Endothelial cell of umbilical vein (primary cell): ENCODE measurements at regions not wholly inside any gene's neighbourhood (a gene's known extent, or its start where the extent isn't known, plus 50 kb on each side); places are given as distances from the start of the nearest gene placed in this dataset.

Experiments used
- BruUV-seq: library from RNA; stranded (reverse); fragments of 400-500 nt; replicated peaks from 2 replicates; lab custom pipeline; 2021; lab: Mats Ljungman, UMichigan
- CTCF ChIA-PET: fragments of 300-600, 350-600 bp; sonication (Branson Sonifier 250); formaldehyde crosslinking; loops from one replicate; lab custom pipeline; 2021; ENCODE audit warnings: antibody characterized with exemption, inconsistent platforms; lab: Charles Lee
- POLR2A ChIA-PET: fragments of 300-600, 350-600 bp; sonication (Branson Sonifier 250); formaldehyde crosslinking; loops from one replicate; lab custom pipeline; 2021; ENCODE audit warnings: antibody characterized with exemption, inconsistent platforms; lab: Charles Lee
- DNase-seq: peaks from one replicate; pipeline ENCODE4 v3.0.0-alpha.2; 2011; ENCODE audit warnings: low read depth, low spot score
- FAIRE-seq: peaks from 2 replicates; lab custom pipeline; 2011; peaks lifted over from hg19 to GRCh38; lab: Jason Lieb, UNC
- H2AFZ ChIP-seq: 2 replicates; pipeline ENCODE4 v1.6.0; 2012; ENCODE audit warnings: low read depth, low read length, control low read depth, inconsistent platforms
- H3K27ac ChIP-seq: 2 replicates; pipeline ENCODE4 v1.5.1; 2011; ENCODE audit warnings: low read depth, mild to moderate bottlenecking, control low read depth, low read length, moderate library complexity; ENCODE audit not compliant: insufficient read depth
- H3K27me3 ChIP-seq, 2 experiments: 2 replicates each; pipeline versions ENCODE4 v1.6.0 to v1.6.1; 2011; ENCODE audit warnings: low read length in 2 of 2, mixed read lengths in 1 of 2; ENCODE audit not compliant: control insufficient read depth in 2 of 2, insufficient read depth in 2 of 2
- H3K36me3 ChIP-seq, 2 experiments: 2 replicates in 1 of 2; 3 replicates in 1 of 2; pipeline ENCODE4 v1.5.1; 2011; ENCODE audit warnings: low read length in 2 of 2, mild to moderate bottlenecking in 1 of 2, moderate library complexity in 1 of 2; ENCODE audit not compliant: control insufficient read depth in 2 of 2, insufficient read depth in 2 of 2; ENCODE audit errors: extremely low read depth in 1 of 2
- H3K4me1 ChIP-seq: 3 replicates; pipeline ENCODE4 v1.5.1; 2011; ENCODE audit warnings: mild to moderate bottlenecking, low read length; ENCODE audit not compliant: control insufficient read depth, insufficient read depth; ENCODE audit errors: extremely low read depth
- H3K4me2 ChIP-seq: 2 replicates; pipeline ENCODE4 v1.6.1; 2011; ENCODE audit warnings: low read length, control low read depth, mixed read lengths; ENCODE audit not compliant: insufficient read depth
- H3K4me3 ChIP-seq, 3 experiments: fragments of 200-600 bp in 1 of 3; sonication (generic), shearing (Covaris generic) in 1 of 3; replicated peaks in 1 of 3; 2 replicates each; pipeline ENCODE4 v1.5.1; 2011 to 2016; ENCODE audit warnings: control low read depth in 3 of 3, low read length in 3 of 3, mild to moderate bottlenecking in 2 of 3, inconsistent platforms in 1 of 3, low read depth in 1 of 3, moderate library complexity in 1 of 3; ENCODE audit not compliant: insufficient read depth in 1 of 3
- H3K79me2 ChIP-seq: 2 replicates; pipeline ENCODE4 v1.6.0; 2012; ENCODE audit warnings: low read length, inconsistent platforms; ENCODE audit not compliant: control insufficient read depth, insufficient read depth
- H3K9ac ChIP-seq: replicated peaks from 2 replicates; pipeline ENCODE3; 2011; ENCODE audit warnings: low read length, control low read depth; ENCODE audit not compliant: insufficient read depth; ENCODE audit errors: extremely low read depth
- H3K9me1 ChIP-seq: replicated peaks from 3 replicates; pipeline ENCODE4 v1.6.0; 2011; ENCODE audit warnings: mild to moderate bottlenecking, low read length; ENCODE audit not compliant: control insufficient read depth, insufficient read depth; ENCODE audit errors: extremely low read depth
- H3K9me3 ChIP-seq: replicated peaks from 2 replicates; pipeline ENCODE4 v1.5.1; 2012; ENCODE audit warnings: low read length, inconsistent platforms; ENCODE audit not compliant: control insufficient read depth, insufficient read depth
- H4K20me1 ChIP-seq: replicated peaks from 2 replicates; pipeline ENCODE3; 2011; ENCODE audit warnings: mild to moderate bottlenecking, low read length; ENCODE audit not compliant: control insufficient read depth, insufficient read depth; ENCODE audit errors: extremely low read depth
- EZH2 ChIP-seq: IDR thresholded peaks from 2 replicates; pipeline ENCODE4 v1.6.1; 2012; ENCODE audit warnings: borderline replicate concordance, low read depth, mild to moderate bottlenecking, moderate library complexity, low read length, inconsistent platforms; ENCODE audit not compliant: severe bottlenecking
- FOS ChIP-seq: IDR thresholded peaks from 2 replicates; pipeline ENCODE4 v1.6.1; 2011; ENCODE audit warnings: mild to moderate bottlenecking, low read length, moderate library complexity, borderline replicate concordance; ENCODE audit not compliant: insufficient read depth
- GATA2 ChIP-seq: IDR thresholded peaks from 2 replicates; pipeline ENCODE4 v1.7.0; 2011; ENCODE audit warnings: low read depth, mild to moderate bottlenecking, moderate library complexity, mixed read lengths, low read length; ENCODE audit not compliant: insufficient read length, insufficient read depth
- MYC ChIP-seq: IDR thresholded peaks from one replicate; pipeline ENCODE4 v1.6.1; 2011; ENCODE audit warnings: mild to moderate bottlenecking, low read depth, low read length
- POLR2A ChIP-seq: IDR thresholded peaks from 2 replicates; pipeline ENCODE4 v1.6.1; 2012; ENCODE audit warnings: low read depth, mild to moderate bottlenecking, control low read depth, low read length
- dilution Hi-C: fragments of 300-500 bp; cut with MboI; formaldehyde crosslinking; loops from one replicate; pipeline ENCODE4 v1.15.0; 2019; ENCODE audit warnings: low sequenced_read_pairs; ENCODE audit not compliant: extremely low pct_ligation_motif_present
- intact Hi-C: fragments of 100-400 bp; cut with micrococcal nuclease; formaldehyde crosslinking; loops from one replicate; pipeline ENCODE4 v1.10.0; 2022
- TF ChIP-seq, protein P1 (sequence below), 2 donors: IDR thresholded peaks; 1 replicate in 1 of 2; 2 replicates in 1 of 2; pipeline ENCODE4 v1.5.1; 2011; ENCODE audit warnings: low read length in 2 of 2, mild to moderate bottlenecking in 2 of 2, moderate library complexity in 2 of 2, control low read depth in 1 of 2, inconsistent platforms in 1 of 2, low read depth in 1 of 2; ENCODE audit not compliant: insufficient read depth in 1 of 2; ENCODE audit errors: extremely low read depth in 1 of 2
- TF ChIP-seq, protein P2 (sequence below): IDR thresholded peaks from 2 replicates; pipeline ENCODE4 v1.6.1; 2011; ENCODE audit not compliant: insufficient read depth, insufficient read length

DNA sequence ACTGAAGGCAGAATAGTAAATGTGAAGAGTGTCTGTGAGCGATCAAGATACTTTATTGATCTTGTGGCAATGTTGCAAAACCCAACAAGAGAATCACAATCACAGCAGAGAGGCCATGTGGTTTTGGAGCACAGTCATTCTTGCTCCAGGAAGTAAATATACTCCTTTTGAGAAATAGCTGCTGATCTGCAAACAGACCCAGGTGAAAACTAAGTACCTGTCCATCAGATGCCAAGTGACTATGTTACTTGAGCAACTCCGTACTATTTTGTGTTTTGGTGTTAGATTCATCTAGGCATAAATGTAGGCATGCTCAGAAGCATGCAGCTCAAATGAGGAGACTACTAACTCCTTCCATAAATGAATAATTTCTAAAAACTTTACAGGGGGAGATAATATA is 627.9 kb downstream of the ZBBX start:
- H3K36me3 ChIP-seq: no peaks in the 10 kb centered on the region
- H2AFZ ChIP-seq: no peak overlapping the region
- no peaks in the 10 kb centered on the region for H4K20me1 ChIP-seq
- peaks cover 4% of the 10 kb centered on the region for H3K9me3 ChIP-seq
- CTCF ChIA-PET: no interaction called here
- H3K79me2 ChIP-seq: no peaks in the 10 kb centered on the region
- no peak for FAIRE-seq
- POLR2A ChIA-PET: no interaction called here
- no peaks in the 10 kb centered on the region for H3K9me1 ChIP-seq
- no peak overlapping the region for H3K27ac ChIP-seq
- H3K9ac ChIP-seq: no peak overlapping the region
- TF ChIP-seq, protein P1, sequence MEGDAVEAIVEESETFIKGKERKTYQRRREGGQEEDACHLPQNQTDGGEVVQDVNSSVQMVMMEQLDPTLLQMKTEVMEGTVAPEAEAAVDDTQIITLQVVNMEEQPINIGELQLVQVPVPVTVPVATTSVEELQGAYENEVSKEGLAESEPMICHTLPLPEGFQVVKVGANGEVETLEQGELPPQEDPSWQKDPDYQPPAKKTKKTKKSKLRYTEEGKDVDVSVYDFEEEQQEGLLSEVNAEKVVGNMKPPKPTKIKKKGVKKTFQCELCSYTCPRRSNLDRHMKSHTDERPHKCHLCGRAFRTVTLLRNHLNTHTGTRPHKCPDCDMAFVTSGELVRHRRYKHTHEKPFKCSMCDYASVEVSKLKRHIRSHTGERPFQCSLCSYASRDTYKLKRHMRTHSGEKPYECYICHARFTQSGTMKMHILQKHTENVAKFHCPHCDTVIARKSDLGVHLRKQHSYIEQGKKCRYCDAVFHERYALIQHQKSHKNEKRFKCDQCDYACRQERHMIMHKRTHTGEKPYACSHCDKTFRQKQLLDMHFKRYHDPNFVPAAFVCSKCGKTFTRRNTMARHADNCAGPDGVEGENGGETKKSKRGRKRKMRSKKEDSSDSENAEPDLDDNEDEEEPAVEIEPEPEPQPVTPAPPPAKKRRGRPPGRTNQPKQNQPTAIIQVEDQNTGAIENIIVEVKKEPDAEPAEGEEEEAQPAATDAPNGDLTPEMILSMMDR (IDR thresholded peaks at IDR 0.05; ENCODE audit: extremely low read depth in 1 of 2, insufficient read depth in 1 of 2, low read depth in 1 of 2, low read length in 2 of 2): no peak
- no peak overlapping the region for H3K4me2 ChIP-seq
- no peaks in the 10 kb centered on the region for H3K4me1 ChIP-seq
- dilution Hi-C loops: no loop called here
- intact Hi-C loops: no loop called here
- BruUV-seq: no TSS peak
- DNase-seq: no peak
- H3K27me3 ChIP-seq: no peaks in the 10 kb centered on the region
- no peak overlapping the region for H3K4me3 ChIP-seq

DNA sequence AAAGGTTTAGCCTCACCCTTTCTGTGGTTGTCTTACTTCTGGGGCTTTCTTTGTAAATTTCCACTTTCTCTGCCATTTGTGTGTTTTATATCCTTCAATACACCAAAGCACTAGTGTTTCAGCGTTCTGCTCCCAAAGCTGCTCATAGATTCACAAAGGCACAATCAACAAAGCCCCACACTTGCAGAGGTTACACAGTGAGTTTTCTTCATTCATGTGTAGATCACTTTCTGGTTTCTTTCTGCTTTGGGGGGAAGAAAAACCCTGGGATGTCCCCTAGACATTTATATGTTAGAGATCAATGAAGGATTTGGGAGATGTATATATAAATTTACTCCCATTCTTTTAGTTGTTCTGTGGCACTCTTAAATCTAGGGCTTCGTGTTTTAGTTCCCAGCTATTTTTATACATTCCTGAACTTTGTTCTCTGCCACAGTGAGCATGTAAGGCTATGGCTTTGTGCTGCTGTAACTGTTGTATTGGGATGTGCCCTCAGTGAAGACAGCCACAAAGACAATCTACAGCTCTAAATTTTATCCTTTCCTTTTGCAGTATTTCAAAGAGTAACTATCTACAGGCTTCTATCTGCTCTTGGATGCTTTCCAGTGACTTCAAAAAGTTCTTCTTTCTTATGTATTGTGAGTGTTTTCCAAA is 636.5 kb downstream of the ZBBX start:
- no peak overlapping the region for H3K4me3 ChIP-seq
- dilution Hi-C loops: no loop called here
- intact Hi-C loops: no loop called here
- no peaks in the 10 kb centered on the region for H3K27me3 ChIP-seq
- ChIA-PET POLR2A (no interaction called here), CTCF (no interaction called here)
- no peak overlapping the region for H2AFZ ChIP-seq
- no peaks in the 10 kb centered on the region for H4K20me1 ChIP-seq
- no peaks in the 10 kb centered on the region for H3K36me3 ChIP-seq
- no peaks in the 10 kb centered on the region for H3K9me3 ChIP-seq
- H3K27ac ChIP-seq: no peak overlapping the region
- H3K9me1 ChIP-seq: no peaks in the 10 kb centered on the region
- FAIRE-seq (no peak), DNase-seq (no peak)
- no peaks in the 10 kb centered on the region for H3K79me2 ChIP-seq
- no TSS peak for BruUV-seq
- H3K4me1 ChIP-seq: no peaks in the 10 kb centered on the region
- no peak overlapping the region for H3K4me2 ChIP-seq
- H3K9ac ChIP-seq: no peak overlapping the region
- TF ChIP-seq, protein P2, sequence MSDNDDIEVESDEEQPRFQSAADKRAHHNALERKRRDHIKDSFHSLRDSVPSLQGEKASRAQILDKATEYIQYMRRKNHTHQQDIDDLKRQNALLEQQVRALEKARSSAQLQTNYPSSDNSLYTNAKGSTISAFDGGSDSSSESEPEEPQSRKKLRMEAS: no peak
- TF ChIP-seq EZH2: no peak
- TF ChIP-seq POLR2A: no peak
- no peak for TF ChIP-seq MYC
- TF ChIP-seq, protein P1 (IDR thresholded peaks at IDR 0.05; ENCODE audit: extremely low read depth in 1 of 2, insufficient read depth in 1 of 2, low read depth in 1 of 2, low read length in 2 of 2): no peak
- no peak for TF ChIP-seq FOS
- no peak for TF ChIP-seq GATA2
